Activated T-cell treated with anti-CD3 and anti-CD28 coated beads for 1 hour (primary cell): ENCODE measurements at regions not wholly inside any gene's neighbourhood (a gene's known extent, or its start where the extent isn't known, plus 50 kb on each side); places are given as distances from the start of the nearest gene placed in this dataset.

Experiments
- DNase-seq: peaks from one replicate; pipeline ENCODE4 v3.0.0-alpha.2; 2020; ENCODE audit warnings: low read depth

- no peak for DNase-seq
Observed at GRCh38 chr14:101179691-101180211, 276.2 kb upstream of the RTL1 start.

- DNase-seq, result no peak
Observed at GRCh38 chr14:101181446-101182313, 278.2 kb upstream of the RTL1 start.

- no peak for DNase-seq
Observed at GRCh38 chr14:101182476-101182875, 279.0 kb upstream of the RTL1 start.

- DNase-seq, result no peak
Observed at GRCh38 chr14:101183376-101184103, 280.0 kb upstream of the RTL1 start.

GRCh38 chr14:101184104-101184455 lies 280.6 kb upstream of the RTL1 start:
- DNase-seq, result no peak

GRCh38 chr14:101184572-101184971 lies 281.1 kb upstream of the RTL1 start:
- no peak for DNase-seq

- DNase-seq, result no peak
Observed at GRCh38 chr14:101185073-101185835, 281.7 kb upstream of the RTL1 start.

GRCh38 chr14:101185946-101186345 lies 282.4 kb upstream of the RTL1 start:
- DNase-seq, result no peak

GRCh38 chr14:101186544-101186943 lies 283.0 kb upstream of the RTL1 start:
- no peak for DNase-seq

GRCh38 chr14:101186992-101187815 lies 283.7 kb upstream of the RTL1 start:
- no peak for DNase-seq

- no peak for DNase-seq
Observed at GRCh38 chr14:101187816-101188570, 284.5 kb upstream of the RTL1 start.

GRCh38 chr14:101188571-101188915 lies 285.0 kb upstream of the RTL1 start:
- no peak for DNase-seq

- no peak for DNase-seq
Observed at GRCh38 chr14:101189266-101189665, 285.7 kb upstream of the RTL1 start.

GRCh38 chr14:101189962-101190560 lies 286.5 kb upstream of the RTL1 start:
- DNase-seq, result no peak

GRCh38 chr14:101191101-101191720 lies 287.7 kb upstream of the RTL1 start:
- no peak for DNase-seq

- DNase-seq, result no peak
Observed at GRCh38 chr14:101191721-101192660, 288.5 kb upstream of the RTL1 start.

GRCh38 chr14:101192661-101193000 lies 289.1 kb upstream of the RTL1 start:
- DNase-seq, result no peak

- no peak for DNase-seq
Observed at GRCh38 chr14:101193106-101193844, 289.8 kb upstream of the RTL1 start.
